ENCODE measurements at regions not wholly inside any gene's neighbourhood (a gene's known extent, or its start where the extent isn't known, plus 50 kb on each side); places are given as distances from the start of the nearest gene placed in this dataset.

DNA sequence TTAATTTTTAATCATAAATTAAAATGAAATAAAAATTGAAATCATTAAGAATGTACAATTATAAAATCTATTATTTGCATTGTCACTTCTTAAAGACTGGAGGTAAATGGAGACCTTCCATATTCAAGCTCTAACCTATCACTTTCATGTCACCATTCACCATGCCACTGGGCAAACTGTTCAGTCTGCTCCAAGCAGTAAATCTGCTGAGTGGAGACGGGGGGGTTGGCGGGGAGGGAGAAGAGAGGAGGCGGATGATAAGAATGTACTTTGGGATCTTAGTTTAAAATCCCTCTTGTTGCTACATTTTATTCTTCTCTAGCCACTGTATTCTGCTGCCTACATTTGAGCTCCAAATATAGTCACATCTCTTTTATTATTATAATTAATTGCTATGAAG, 365.9 kb upstream of the NFIA start:
- TF ChIP-seq, protein P1, sequence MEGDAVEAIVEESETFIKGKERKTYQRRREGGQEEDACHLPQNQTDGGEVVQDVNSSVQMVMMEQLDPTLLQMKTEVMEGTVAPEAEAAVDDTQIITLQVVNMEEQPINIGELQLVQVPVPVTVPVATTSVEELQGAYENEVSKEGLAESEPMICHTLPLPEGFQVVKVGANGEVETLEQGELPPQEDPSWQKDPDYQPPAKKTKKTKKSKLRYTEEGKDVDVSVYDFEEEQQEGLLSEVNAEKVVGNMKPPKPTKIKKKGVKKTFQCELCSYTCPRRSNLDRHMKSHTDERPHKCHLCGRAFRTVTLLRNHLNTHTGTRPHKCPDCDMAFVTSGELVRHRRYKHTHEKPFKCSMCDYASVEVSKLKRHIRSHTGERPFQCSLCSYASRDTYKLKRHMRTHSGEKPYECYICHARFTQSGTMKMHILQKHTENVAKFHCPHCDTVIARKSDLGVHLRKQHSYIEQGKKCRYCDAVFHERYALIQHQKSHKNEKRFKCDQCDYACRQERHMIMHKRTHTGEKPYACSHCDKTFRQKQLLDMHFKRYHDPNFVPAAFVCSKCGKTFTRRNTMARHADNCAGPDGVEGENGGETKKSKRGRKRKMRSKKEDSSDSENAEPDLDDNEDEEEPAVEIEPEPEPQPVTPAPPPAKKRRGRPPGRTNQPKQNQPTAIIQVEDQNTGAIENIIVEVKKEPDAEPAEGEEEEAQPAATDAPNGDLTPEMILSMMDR (IDR thresholded peaks at IDR 0.05 in 2 of 3, conservative IDR thresholded peaks at IDR 0.05 in 1 of 3; ENCODE audit: borderline replicate concordance in 1 of 3, insufficient read depth in 1 of 3, low read depth in 2 of 3, low read length in 2 of 3): no peak
- TF ChIP-seq SIN3A (IDR thresholded peaks at IDR 0.05; ENCODE audit: low read depth) (no peak), RAD21 (IDR thresholded peaks at IDR 0.05; ENCODE audit: low read depth) (no peak), TCF7L2 (IDR thresholded peaks at IDR 0.05; ENCODE audit: borderline replicate concordance, extremely low read depth, insufficient read depth, insufficient read length) (no peak), EZH2 (IDR thresholded peaks at IDR 0.05) (no peak), ZFX (IDR thresholded peaks at IDR 0.05) (no peak), EGR1 (IDR thresholded peaks at IDR 0.05; ENCODE audit: low read depth) (no peak), POLR2AphosphoS5 (IDR thresholded peaks at IDR 0.05; ENCODE audit: low read depth, low read length) (no peak), SP1 (IDR thresholded peaks at IDR 0.05; ENCODE audit: low read depth) (no peak), EZH2phosphoT487 (IDR thresholded peaks at IDR 0.05; ENCODE audit: borderline replicate concordance) (no peak)
- TF ChIP-seq, protein P2, sequence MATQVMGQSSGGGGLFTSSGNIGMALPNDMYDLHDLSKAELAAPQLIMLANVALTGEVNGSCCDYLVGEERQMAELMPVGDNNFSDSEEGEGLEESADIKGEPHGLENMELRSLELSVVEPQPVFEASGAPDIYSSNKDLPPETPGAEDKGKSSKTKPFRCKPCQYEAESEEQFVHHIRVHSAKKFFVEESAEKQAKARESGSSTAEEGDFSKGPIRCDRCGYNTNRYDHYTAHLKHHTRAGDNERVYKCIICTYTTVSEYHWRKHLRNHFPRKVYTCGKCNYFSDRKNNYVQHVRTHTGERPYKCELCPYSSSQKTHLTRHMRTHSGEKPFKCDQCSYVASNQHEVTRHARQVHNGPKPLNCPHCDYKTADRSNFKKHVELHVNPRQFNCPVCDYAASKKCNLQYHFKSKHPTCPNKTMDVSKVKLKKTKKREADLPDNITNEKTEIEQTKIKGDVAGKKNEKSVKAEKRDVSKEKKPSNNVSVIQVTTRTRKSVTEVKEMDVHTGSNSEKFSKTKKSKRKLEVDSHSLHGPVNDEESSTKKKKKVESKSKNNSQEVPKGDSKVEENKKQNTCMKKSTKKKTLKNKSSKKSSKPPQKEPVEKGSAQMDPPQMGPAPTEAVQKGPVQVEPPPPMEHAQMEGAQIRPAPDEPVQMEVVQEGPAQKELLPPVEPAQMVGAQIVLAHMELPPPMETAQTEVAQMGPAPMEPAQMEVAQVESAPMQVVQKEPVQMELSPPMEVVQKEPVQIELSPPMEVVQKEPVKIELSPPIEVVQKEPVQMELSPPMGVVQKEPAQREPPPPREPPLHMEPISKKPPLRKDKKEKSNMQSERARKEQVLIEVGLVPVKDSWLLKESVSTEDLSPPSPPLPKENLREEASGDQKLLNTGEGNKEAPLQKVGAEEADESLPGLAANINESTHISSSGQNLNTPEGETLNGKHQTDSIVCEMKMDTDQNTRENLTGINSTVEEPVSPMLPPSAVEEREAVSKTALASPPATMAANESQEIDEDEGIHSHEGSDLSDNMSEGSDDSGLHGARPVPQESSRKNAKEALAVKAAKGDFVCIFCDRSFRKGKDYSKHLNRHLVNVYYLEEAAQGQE (IDR thresholded peaks at IDR 0.05; ENCODE audit: low read depth): no peak
- TF ChIP-seq, protein P3, sequence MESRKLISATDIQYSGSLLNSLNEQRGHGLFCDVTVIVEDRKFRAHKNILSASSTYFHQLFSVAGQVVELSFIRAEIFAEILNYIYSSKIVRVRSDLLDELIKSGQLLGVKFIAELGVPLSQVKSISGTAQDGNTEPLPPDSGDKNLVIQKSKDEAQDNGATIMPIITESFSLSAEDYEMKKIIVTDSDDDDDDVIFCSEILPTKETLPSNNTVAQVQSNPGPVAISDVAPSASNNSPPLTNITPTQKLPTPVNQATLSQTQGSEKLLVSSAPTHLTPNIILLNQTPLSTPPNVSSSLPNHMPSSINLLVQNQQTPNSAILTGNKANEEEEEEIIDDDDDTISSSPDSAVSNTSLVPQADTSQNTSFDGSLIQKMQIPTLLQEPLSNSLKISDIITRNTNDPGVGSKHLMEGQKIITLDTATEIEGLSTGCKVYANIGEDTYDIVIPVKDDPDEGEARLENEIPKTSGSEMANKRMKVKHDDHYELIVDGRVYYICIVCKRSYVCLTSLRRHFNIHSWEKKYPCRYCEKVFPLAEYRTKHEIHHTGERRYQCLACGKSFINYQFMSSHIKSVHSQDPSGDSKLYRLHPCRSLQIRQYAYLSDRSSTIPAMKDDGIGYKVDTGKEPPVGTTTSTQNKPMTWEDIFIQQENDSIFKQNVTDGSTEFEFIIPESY (IDR thresholded peaks at IDR 0.05; ENCODE audit: extremely low read depth, insufficient replicate concordance, low read length): no peak

Data from HCT116 (cell line).